ENCODE measurements at regions not wholly inside any gene's neighbourhood (a gene's known extent, or its start where the extent isn't known, plus 50 kb on each side); places are given as distances from the start of the nearest gene placed in this dataset.
"Not testable (repeated sequence)": the region's sequence is repeated elsewhere in the genome, so short reads cannot be mapped to it uniquely, and the experiment has no call there.

GRCh38 chr11:71638801-71639519, 56.3 kb upstream of the KRTAP5-11 start:
- peak; percentile 41 for DNase-seq

- not testable (repeated sequence) for DNase-seq
Observed at GRCh38 chr11:71639520-71639849, 56.8 kb upstream of the KRTAP5-11 start.

DNA sequence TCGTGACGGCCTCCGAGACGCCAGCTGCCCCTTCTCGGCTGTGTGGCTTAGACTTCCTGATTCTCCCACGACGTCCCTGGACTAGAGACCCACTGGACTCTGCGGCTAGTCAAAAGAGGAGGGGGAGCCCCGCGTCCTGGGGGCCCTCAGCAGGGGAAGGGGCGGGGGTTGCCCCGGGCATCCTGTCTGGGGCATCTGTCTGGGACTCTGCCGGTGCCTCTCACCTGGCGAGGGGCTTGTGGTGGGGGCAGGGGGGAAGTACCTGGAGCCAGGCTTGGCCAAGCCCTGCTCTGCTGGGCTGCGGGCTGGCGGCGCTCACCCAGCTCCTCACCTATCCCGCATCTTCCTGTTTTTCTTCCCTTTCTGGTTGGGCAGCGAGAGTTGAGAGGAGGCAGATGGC, 57.2 kb upstream of the KRTAP5-11 start:
- DNase-seq = not testable (repeated sequence)

DNA sequence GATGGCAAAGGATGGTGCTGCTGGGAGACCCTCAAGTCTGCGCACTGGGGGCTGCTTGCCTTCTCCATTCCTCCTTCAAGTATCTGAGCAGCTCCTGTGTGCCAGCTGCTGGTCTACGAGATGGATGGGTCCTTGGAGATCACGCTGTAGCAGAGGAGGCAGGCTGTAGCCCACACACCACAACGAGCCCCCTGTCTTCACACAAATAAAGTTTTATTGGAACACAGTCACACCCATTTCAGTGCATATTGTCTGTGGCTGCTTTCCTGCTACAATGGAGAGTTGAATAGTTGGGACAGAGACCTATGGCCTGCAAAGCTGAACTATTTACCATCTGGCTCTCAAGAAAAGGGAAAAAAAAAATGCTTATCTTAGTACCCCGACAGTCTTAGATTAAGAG, 64.4 kb upstream of the KRTAP5-11 start:
- not testable (repeated sequence) for DNase-seq

- not testable (repeated sequence) for DNase-seq
Observed at GRCh38 chr11:71652998-71653397, 70.3 kb upstream of the KRTAP5-11 start.

DNA sequence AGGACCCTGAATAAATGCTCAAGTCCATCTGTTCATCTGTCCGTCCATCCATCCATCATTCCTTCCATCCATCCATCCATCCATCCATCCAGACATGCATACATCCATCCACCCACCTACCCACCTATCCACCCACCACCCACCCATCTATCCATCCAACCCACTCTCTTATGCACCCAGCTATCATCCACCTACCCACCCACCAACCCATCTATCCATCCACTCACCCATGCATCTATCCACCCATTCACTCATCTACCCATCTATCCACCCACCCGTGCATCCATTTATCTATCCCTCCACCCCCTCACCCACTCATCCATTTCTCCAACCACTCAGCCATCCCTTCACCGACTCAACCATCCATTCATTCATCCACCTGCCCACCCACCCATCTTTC, 71.7 kb upstream of the KRTAP5-11 start:
- DNase-seq = not testable (repeated sequence)

DNA sequence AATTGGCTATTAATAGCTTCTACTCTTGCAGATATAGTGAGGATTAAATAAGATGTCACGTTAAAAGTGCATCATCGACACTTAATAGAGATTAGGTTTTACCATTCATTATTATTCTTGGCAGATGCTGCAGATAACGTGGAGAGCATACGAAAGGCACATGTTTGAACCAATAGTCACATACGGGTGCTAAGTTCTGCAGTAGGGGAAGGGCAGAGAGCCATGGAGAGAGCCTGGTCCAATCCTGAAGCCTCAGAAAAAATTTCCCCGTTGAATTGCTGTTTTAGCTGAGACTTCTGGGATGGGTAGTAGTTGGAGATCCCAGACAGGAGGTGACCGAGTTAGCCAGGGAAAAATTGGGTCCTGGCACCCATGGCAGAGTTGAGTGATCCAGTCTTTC, 72.4 kb upstream of the KRTAP5-11 start:
- DNase-seq = not testable (repeated sequence)

- not testable (repeated sequence) for DNase-seq
Observed at GRCh38 chr11:71656513-71656912, 73.8 kb upstream of the KRTAP5-11 start.

GRCh38 chr11:71664941-71665340, 82.3 kb upstream of the KRTAP5-11 start:
- not testable (repeated sequence) for DNase-seq

DNA sequence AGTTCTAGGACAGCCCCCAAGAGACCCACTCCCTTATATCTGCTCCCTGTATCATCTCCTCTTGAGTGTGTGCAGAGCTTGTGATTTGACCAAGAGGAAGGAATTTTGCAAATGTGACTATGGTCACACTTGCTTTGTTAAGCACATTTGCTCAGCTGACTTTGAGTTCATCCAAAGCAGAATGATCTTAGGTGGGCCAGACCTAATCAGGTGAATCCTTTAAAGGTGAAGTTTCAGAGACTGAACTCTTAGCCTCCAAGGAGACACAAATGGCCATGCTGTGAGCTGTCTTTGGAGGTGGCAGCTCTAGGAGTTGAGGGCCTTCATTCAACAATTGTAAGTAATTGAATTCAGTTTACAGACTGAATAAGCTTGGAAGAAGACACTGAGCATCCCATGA, 115.4 kb upstream of the KRTAP5-11 start:
- not testable (repeated sequence) for DNase-seq

GRCh38 chr11:71698961-71699360, 116.3 kb upstream of the KRTAP5-11 start:
- DNase-seq = not testable (repeated sequence)

DNA sequence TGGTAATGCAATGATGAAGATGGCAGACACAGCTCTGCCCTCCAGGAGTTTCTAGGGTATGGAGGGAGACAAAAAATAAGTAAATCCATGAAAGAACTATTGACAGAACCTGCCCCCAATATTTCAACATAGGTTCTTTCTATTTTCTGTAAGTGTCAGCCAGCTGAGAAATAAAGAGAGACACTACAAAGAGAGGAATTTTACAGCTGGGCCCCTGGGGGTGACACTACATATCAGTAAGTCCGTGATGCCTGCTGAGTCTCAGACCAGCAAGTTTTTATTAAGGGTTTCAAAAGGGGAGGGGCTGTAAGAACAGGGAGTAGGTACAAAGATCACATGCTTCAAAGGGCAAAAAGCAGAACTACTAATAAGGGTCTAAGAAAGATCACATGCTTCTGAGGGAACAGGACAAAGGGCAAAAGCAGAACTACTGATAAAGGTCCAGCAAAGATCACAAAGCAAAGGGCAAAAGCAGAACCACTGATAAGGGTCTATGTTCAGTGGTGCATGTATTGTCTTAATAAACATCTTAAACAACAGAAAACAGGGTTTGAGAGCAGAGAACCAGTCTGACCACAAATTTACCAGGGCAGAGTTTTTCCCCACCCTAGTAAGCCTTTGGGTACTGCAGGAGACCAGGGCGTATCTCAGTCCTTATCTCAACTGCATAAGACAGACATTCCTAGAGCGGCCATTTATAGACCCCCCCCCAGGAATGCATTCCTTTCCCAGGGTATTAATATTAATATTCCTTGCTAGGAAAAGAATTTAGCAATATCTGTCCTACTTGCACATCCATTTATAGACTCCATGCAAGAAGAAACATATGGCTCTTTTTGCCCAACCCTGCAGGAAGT, 119.0 kb upstream of the KRTAP5-11 start:
- not testable (repeated sequence) for DNase-seq

DNA sequence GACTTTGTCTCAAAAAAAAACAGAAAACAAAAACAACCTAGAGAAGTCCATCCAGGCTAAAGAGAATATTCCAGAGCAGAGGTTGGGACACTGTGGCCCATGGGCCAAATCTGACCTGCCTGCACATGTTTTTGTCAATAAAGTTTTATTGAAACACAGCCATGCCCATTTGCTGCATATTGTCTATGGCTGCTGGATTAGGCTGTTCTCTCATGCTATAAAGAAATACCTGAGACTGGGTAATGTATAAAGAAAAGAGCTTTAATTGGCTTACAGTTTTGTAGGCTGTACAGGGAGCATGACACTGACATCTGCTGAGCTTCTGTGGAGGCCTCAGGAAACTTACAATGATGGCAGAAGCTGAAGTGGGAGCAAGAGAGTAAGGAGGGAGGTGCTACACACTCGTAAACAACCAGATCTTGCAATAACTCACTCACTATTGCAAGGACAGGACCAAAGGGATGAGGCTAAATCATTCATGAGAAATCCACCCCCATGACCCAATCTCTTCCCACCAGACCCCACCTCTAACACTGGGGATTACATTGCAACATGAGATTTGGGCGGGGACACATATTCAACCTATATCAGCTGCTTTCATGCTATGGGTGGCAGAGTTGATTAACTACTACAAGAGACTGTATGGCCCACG, 122.5 kb upstream of the KRTAP5-11 start:
- not testable (repeated sequence) for DNase-seq

DNA sequence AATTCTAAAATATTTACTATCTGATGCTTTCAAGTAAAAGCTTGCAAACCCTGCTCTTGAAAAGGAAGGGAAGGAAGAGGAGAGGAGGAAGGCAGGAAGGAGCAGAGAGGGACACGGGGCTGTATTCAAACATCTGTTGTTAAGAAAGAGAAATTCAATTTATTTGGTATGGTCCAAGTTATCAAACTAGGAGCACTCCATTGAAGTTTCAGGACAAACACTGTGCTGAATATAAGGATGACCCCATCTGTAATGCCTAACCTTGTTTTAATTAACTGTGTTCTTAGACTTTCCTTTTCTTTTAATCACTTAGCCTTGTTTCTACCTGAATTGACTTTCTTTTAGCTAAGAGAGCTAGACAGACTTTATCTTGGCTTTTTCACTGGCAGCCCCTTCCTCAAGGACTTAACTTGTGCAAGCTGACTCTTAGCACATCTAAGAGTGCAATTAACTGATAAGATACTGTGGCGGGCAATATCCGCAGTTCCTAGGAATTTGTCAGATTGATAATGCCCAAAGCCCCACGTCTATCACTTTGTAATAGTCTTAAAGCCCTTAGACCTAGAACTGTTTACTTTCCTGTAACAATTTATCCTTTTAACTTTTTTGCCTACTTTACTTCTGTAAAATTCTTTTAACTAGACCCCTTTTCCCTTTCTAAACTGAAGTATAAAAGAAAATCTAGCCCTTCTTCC, 123.2 kb upstream of the KRTAP5-11 start:
- not testable (repeated sequence) for DNase-seq

GRCh38 chr11:71707083-71707482, 124.4 kb upstream of the KRTAP5-11 start:
- not testable (repeated sequence) for DNase-seq

DNA sequence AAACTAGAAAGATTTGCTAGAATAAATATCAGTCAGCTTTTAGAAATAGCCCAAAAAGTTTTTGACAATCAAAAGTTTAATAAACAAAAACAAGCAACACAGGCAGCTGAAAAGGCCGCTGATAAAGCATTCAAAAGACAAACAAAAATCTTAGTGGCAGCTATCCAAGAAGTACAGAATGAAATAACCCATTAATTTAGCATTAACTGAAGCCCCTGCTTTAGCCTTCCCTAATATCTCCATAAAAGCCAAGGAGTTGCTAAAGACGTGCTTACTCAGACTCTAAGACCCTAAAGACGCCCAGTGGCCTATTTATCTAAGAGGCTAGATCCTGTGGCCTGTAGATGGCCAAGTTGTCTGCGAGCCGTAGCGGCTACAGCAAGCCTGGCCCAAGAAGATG, 123.5 kb upstream of the DEFB108B start:
- DNase-seq = not testable (repeated sequence)

- DNase-seq = peak; percentile 40
Observed at GRCh38 chr11:71710171-71710671, 122.8 kb upstream of the DEFB108B start.

DNA sequence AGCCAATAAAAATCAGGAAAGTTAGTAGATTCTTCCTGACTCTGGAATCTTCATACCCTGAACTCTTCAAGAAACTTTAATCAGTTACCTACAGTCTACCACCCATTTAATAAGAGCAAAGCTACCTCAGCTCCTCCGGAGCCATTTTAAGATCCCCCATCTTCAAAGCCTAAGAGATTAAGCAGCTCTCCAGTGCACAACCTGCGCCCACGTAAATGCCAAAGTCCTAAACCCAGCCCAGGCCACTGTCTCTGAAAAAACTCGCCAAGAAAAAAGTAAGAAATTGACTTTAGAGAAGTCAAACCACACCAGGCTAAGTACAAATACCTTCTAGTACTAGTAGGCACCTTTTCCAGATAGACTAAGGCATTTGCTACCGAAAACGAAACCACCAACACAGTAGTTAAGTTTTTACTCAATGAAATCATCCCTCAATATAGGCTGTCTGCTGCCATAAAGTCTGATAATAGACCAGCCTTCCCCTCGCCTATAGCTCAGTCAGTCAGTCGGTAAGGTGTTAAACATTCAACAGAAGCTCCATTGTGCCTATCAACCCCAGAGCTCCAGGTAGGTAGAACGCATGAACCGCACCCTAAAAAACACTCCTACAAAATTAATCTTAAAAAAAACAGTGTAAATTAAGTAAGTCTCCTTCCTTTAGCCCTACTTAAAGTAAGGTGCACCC, 122.2 kb upstream of the DEFB108B start:
- peak; percentile 8 for DNase-seq

- not testable (repeated sequence) for DNase-seq
Observed at GRCh38 chr11:71712350-71712749, 120.7 kb upstream of the DEFB108B start.

DNA sequence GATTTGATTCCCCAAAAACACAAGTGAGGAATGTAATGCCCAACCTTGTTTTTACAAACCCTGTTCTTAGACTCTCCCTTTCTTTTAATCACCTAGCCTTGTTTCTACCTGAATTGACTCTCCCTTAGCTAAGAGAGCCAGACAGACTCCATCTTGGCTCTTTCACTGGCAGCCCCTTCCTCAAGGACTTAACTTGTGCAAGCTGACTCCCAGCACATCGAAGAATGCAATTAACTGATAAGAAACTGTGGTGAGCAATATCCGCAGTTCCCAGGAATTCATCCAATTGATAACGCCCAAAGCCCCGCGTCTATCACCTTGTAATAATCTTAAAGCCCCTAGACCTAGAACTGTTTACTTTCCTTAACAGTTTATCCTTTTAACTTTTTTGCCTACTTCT, 120.2 kb upstream of the DEFB108B start:
- DNase-seq = not testable (repeated sequence)

DNA sequence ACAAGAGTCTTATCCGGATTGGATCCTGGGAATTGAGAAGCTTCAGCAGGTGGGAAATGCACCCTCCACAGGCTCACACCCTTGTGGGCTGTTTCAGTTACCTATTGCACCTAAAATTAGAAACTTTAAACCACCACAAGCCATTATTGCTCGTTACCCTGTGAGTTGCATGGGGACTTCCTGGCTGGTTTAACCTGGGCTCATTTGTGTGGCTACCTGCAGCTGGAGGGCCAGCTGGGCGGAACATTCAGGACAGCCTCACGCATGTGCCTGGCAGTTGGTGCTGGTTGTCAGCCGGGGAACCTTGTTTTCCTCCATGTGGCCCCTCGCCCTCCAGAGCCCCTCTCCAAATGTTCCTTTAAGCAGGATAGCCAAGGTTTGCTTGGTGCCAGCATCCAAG, 118.5 kb upstream of the DEFB108B start:
- DNase-seq = not testable (repeated sequence)

GRCh38 chr11:71721840-71722239, 111.2 kb upstream of the DEFB108B start:
- DNase-seq = not testable (repeated sequence)

Data from activated effector memory CD4-positive, alpha-beta T cell treated with Interleukin-2 at 50 U/mL for 16 hours (primary cell).